GM10248 (cell line): ENCODE measurements at regions not wholly inside any gene's neighbourhood (a gene's known extent, or its start where the extent isn't known, plus 50 kb on each side); places are given as distances from the start of the nearest gene placed in this dataset.

Experiments used
- CTCF ChIA-PET: fragments of 300-600 bp; sonication (Branson Sonifier 250); formaldehyde crosslinking; extraction: SDS; loops from one replicate; lab custom pipeline; 2021; ENCODE audit warnings: antibody characterized with exemption; lab: Yijun Ruan, JAX
- POLR2A ChIA-PET: fragments of 350-650 bp; sonication (Branson Sonifier 250); formaldehyde crosslinking; extraction: SDS; loops from one replicate; lab custom pipeline; 2020; ENCODE audit warnings: antibody characterized with exemption; lab: Yijun Ruan, JAX
- DNase-seq: peaks from one replicate; pipeline ENCODE4 v3.0.0; 2012; ENCODE audit errors: extremely low spot score
- CTCF ChIP-seq: IDR thresholded peaks from 2 replicates; pipeline ENCODE4 v1.5.1; 2012; ENCODE audit warnings: mild to moderate bottlenecking, low read depth; ENCODE audit errors: extremely low read depth, missing control alignments, control extremely low read depth

DNA sequence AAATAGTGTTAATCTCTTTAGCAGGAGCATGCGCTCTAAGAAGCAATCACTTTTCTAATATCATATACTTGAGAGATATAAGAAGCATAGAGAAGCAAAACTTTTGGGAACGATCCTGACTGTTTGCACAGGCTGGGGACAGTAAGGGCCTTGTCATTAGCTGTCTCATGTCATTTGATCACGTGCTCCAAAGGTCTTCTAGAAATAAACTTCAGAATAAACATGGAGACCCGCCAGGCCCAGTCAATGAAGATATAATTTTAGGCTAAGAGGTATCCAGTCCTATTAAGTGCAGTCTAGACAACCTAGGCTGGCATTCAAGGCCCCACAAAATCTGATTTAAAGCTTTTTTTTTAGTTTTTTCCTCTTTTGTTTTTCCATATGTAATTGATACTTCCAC is 111.0 kb upstream of the APC start:
- POLR2A ChIA-PET: no interaction called here

DNA sequence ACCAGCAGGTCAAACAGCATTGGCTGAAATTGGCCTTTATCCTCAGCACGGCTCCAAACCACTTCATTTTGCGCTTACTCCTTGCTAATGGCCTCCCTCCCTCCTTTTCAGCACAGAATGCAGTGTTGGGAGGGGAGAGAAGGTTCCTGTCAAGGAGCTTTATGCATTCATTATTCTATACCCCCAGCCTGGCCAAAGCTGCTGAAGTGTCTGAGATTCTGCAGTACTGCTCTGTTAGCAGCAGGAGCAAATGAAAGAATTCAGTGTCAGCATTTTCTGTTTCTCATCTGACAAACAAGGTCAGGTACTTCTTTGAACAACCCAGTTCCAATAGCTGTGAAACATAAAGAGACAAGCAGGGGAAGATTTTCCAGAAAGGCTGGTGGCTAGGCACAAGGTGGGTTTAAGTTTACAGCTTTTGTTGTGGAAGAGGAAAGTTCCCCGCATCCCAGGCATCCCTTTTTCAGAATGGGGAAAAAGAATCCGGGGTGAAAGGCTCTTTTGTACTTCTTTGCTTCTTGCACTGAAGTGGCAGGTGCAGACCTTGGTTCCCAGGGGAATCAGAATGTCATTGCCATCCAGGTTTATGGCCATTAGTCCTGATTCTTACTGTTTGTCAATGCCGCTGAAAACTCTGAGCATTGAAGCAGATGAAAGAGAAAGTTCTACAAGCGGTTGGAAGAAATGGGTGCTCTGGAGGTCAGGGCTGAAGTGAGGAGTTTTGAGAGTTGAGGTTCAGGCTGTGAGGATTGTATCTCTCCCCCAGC is 109.3 kb upstream of the APC start:
- ChIA-PET POLR2A (no interaction called here), CTCF (no interaction called here)
- DNase-seq: no peak
- no peak for TF ChIP-seq CTCF

More for the DNA sequence above, 111.0 kb upstream of the APC start:
- TF ChIP-seq CTCF: no peak
- CTCF ChIA-PET: interaction anchor here (1.6 kb wide), 1 partner anchor 9 kb away, joined by 5 read pairs; no protein-coding TSS in a partner anchor
- DNase-seq: no peak

DNA sequence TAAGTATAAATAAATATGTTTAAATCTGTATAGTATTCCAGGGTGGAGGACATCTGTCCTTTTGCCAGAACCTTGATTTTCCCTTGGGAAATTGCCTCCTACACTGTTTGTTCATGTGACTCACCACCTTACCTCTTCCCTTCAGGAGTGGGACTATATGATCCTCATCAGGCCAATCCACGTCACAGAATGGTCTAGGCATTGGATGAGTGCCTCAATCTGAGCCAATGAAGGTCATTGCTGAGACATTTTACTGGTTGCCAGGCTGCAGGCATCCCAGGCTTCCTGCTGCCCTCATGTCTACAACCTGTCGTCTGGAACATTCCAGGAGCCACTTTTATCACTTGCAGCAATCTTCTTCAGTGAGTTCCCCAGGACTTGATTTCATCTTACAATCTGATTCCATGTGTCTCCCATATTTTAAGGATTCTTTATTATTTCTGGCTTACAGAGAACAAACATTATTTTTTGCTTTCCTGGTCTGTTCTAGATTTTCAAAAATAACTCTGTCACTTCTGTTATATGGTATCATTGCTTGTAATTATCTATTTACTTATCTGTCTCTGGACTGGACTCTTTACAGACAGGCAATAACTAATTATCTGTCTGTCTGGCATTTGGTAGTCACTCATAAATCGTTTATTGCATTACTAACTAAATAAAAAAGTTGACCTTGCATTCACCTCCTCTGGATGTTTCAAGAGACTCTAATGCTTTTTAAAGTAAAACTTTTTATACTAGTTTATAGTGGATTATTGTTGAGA is 107.3 kb upstream of the APC start:
- no peak for DNase-seq
- no peak for TF ChIP-seq CTCF
- POLR2A ChIA-PET: no interaction called here
- CTCF ChIA-PET: no interaction called here

GRCh38 chr5:112634166-112634565 is 103.5 kb upstream of the APC start:
- POLR2A ChIA-PET: no interaction called here
- CTCF ChIA-PET: interaction anchor here (2.2 kb wide), 1 partner anchor 82 kb away, joined by 6 read pairs; no protein-coding TSS in a partner anchor
- DNase-seq: no peak
- no peak for TF ChIP-seq CTCF

DNA sequence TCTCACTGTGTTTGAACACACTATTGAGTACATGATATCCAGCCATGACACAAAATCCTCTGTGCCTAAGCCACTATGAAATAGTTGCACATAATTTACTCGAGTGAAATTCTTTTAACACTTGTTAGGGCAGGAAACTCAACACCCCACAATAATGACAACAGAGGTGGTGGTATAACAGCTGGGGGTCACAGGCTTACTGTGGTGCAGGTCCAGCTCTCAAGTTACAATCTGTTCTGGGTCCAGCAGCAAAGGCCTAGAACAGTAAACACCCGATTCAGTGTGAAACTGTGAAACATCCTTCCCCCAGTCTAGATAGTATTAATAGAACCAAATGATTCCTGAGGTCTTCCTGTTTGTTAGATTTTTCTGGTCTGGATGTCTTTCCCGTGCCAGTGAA is 102.9 kb upstream of the APC start:
- DNase-seq: no peak
- POLR2A ChIA-PET: no interaction called here

More for the DNA sequence above, 102.9 kb upstream of the APC start:
- CTCF ChIA-PET: interaction anchor here (2.2 kb wide), 1 partner anchor 82 kb away, joined by 6 read pairs; no protein-coding TSS in a partner anchor
- no peak for TF ChIP-seq CTCF
